Activated naive CD4-positive, alpha-beta T cell treated with anti-CD3 and anti-CD28 coated beads, Interleukin-2, amount 50 U/mL, for 24 hours (primary cell): ENCODE measurements at regions not wholly inside any gene's neighbourhood (a gene's known extent, or its start where the extent isn't known, plus 50 kb on each side); places are given as distances from the start of the nearest gene placed in this dataset.

ENCODE experiments used
- H3K27ac Mint-ChIP-seq: one replicate; pipeline ENCODE4 v1.8.0; 2021; ENCODE audit warnings: mild to moderate bottlenecking, mixed read lengths
- H3K27me3 Mint-ChIP-seq: one replicate; pipeline ENCODE4 v1.8.0; 2021; ENCODE audit warnings: mixed read lengths
- H3K36me3 Mint-ChIP-seq: one replicate; pipeline ENCODE4 v1.8.0; 2021; ENCODE audit warnings: mixed read lengths
- H3K4me1 Mint-ChIP-seq: one replicate; pipeline ENCODE4 v1.8.0; 2021; ENCODE audit warnings: mixed read lengths
- H3K4me3 Mint-ChIP-seq: one replicate; pipeline ENCODE4 v1.8.0; 2021; ENCODE audit warnings: mild to moderate bottlenecking, mixed read lengths
- H3K9me3 Mint-ChIP-seq: one replicate; pipeline ENCODE4 v1.8.0; 2021; ENCODE audit warnings: mixed read lengths

GRCh38 chr3:17798000-17798399 is 55.6 kb upstream of the TBC1D5 start:
- H3K27me3 Mint-ChIP-seq, result peaks cover 4% of the 10 kb centered on the region
- H3K4me1 Mint-ChIP-seq, result no peaks in the 10 kb centered on the region
- H3K4me3 Mint-ChIP-seq, result no peak overlapping the region
- no peak overlapping the region for H3K27ac Mint-ChIP-seq
- peaks cover 3% of the 10 kb centered on the region for H3K9me3 Mint-ChIP-seq
- H3K36me3 Mint-ChIP-seq, result no peaks in the 10 kb centered on the region

DNA sequence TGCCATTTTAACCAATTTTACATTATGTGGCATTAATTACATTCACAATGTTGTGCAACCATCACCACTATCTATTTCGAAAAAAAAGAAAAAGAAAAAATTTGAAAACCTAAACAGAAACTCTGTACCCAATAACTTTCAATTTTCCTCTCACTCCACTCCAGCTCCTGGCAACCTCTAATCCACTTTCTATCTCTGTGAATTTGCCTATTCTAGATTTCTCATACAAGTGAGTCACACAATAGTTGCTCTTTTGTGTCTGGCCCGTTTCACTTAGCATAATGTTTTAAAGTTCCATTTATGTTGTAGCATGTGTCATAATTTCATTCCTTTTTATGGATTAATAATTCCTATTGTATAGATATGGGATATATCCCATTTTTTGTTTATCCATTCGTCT is 53.3 kb upstream of the TBC1D5 start:
- Mint-ChIP-seq H3K4me3 (no peak overlapping the region), H3K4me1 (no peaks in the 10 kb centered on the region), H3K9me3 (peaks cover 17% of the 10 kb centered on the region), H3K27me3 (peaks cover 3% of the 10 kb centered on the region), H3K27ac (no peak overlapping the region), H3K36me3 (peaks cover 7% of the 10 kb centered on the region)

- Mint-ChIP-seq H3K9me3 (peaks cover 18% of the 10 kb centered on the region), H3K4me1 (no peaks in the 10 kb centered on the region), H3K36me3 (peaks cover 7% of the 10 kb centered on the region), H3K27ac (no peak overlapping the region), H3K4me3 (no peak overlapping the region), H3K27me3 (peaks cover 3% of the 10 kb centered on the region)
These were observed 52.8 kb upstream of the TBC1D5 start for GRCh38 chr3:17795280-17795679.

DNA sequence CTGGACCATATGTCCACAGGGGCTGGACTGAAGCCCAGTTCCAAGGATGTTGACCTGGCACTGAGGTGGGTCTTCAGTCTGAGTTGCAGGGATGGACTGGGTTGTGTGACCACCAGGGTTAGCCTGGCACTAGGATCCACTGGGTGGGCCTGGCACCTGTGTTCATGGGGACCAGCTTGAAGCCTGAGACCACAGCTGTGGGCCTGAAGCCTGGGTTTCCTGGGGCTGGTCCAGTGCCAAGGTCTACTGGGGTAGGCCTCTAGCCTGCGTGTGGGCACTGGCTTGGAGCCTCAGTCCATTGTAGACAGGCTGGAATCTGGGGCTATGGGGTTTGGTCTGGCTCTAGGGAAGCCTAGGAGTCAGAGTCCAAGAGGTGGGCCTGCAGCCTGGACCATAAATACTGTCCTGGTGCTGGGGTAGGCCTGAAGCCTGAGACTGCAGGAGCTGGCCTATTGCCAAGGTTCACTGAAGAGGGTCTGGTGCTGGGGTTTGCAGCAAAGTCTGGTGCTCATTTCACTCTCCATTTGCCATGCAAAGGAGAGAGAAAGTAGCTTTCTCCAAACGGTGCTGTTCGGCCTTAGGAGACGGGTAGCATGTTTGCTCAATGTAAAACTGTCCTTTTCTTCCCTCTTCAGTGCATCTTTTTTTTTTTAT is 51.2 kb upstream of the TBC1D5 start:
- Mint-ChIP-seq H3K4me3 (no peak overlapping the region), H3K36me3 (peaks cover 7% of the 10 kb centered on the region), H3K27ac (no peak overlapping the region), H3K9me3 (peaks cover 18% of the 10 kb centered on the region), H3K4me1 (no peaks in the 10 kb centered on the region), H3K27me3 (peaks cover 3% of the 10 kb centered on the region)
